NK-92 treated with Interleukin-12 subunit alpha and Interleukin-12 subunit beta, amount 100 ng/mL, for 24 hours (cell line): ENCODE measurements at regions not wholly inside any gene's neighbourhood (a gene's known extent, or its start where the extent isn't known, plus 50 kb on each side); places are given as distances from the start of the nearest gene placed in this dataset.
"Not testable (repeated sequence)": the region's sequence is repeated elsewhere in the genome, so short reads cannot be mapped to it uniquely, and the experiment has no call there.

Experiments
- DNase-seq: peaks from one replicate; lab custom pipeline; 2025; lab: John Stamatoyannopoulos, UW

DNA sequence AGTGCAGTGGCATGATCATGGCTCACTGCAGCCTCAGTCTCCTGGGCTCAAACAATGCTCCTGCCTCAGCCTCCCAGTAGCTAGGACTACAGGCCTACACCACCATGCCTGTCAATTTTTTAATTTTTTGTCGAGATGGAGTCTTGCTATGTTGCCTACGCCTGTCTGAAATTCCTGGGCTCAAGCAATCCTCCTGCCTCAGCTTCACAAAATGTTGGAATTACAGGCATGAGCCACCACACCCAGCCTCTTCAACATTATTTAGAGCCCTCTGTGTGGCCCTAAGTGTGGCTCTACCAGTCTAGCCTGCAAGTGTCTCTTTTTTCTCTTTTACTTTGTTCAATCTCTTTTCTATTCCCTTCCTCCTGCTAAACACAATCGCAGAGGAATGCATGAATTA is 154.4 kb upstream of the EPB41L4A start:
- DNase-seq: no peak

DNA sequence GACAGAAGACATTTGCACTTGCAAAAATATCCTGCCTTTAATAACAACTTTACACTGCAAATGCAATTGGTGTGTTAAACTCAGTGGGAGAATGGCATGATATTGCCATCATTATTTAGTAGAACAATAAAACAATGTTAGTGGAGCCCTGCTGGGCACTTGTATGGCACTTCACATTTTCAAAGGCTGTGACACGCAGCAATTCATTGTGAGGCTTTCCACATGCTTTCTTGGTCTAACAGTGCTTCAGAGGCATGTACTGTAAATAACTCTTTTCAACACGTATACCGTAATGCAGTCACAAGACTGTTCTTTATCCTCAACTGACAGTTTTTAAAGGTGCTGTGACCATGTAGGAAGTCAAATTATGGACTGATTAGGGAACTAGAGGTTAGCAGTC is 155.5 kb upstream of the EPB41L4A start:
- DNase-seq: no peak

DNA sequence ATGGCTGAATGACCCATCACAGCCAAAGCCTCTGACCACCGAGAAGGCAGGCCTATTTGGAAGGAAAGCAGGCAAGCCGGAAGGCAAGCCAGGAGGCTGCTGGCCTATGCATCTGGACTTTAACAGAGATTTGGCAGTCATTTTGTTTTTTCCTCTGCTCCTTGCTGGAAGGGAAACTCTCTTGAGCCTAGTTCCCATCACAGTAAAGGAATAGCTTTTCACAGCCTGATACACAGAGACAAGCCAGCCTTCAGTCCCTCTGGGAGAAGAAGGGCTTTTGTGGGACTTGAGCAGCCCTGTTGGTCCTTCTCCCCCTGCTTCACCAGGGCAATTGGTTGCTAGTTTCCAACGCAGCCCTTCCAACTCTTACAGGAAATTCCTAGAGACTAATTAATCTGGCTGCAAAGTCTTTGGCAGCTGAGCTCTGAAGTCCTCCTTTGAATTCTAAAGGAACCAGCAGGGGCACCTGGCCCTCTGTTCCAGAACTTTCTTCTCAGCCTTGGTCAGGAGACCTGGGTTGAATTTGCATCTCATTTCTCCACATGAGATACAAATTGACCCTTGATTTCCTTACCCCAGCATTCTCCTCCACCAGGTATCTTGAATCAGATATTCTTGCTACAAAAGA is 157.3 kb upstream of the EPB41L4A start:
- no peak for DNase-seq

DNA sequence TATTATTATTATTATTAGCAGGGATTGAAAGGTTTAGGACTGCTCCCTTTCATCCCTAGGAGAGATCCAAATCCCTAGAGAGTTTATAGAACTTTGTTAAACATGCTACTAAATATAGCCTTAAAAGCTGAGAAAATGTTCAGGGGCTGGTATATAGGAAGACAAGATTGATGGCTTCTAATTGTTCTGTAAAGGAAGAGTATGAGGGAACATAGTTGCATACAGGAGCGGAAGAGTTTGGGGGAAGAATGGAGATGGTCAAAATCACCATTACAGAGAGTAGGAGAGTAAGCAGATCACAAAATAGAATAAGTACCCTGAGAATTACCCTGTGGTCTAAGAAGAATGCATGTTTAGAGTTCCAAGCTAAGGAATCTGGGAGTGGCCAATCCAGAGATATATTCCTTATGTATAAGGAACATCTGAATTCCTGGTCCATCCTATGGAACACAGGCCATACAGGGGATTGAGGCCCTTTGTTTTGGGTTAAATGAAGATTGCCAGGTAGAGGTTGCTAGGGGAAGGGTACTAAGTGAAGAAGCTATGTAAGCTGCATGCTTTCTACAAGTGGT is 158.0 kb upstream of the APC start:
- no peak for DNase-seq

DNA sequence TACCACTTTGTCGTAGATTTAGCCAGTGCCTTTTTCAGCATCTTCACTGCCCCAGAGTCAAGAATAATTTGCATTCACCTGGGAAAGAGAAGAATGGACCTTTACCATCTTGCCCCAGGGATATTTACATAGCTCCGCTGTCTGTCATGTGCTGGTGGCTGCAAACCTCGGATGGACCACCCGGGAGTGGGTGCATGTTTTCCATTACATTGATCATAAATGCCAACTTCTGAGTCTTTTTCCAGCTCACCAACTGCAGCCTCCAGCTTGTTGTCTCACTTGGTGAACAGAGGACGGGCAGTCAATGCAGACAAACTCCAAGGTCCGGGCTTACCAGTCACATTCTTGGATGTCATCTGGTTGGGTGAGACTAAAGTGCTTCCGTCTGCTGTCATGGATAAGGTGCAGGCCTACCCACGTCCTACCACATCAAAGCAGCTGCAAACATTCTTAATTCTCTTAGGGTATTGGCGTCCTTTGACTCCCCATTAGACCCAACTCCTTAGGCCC is 155.8 kb upstream of the APC start:
- DNase-seq: no peak

DNA sequence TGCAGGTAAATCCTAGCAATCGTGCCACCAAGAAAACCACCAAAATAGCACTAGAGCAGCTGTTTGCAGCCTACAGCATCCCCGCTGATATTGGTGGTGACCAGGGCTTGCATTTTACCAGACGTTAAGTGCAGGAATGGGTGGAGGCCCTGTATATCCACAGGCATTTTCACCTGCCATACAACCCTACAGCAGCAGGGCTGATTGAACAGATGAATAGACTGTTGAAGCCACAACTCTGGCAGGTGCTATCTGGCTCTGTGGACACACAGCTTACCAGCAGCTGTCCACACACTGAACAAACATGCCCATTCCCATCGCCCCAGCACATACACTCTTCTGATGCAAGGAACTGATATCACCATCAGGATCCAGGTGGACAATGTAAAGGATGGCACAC is 154.5 kb upstream of the APC start:
- DNase-seq: no peak

DNA sequence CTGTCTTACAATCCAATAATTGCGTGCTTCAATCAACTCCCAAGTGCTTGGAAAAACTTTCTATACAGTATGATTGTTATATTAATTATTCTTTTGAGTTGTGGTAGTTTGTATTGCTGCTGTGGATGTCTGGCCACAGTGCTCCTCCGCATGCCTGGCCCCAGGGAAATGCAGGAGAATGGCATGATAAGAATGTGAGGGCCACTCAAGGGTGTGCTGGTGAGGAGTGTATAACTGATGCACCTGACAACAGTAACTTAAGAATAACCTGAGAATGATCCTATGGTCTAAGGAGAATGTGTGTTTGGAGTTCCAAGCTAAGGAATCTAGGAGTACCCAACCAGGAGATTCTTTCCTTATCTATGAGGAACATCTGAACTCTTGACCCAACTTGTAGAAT is 152.9 kb upstream of the APC start:
- no peak for DNase-seq

DNA sequence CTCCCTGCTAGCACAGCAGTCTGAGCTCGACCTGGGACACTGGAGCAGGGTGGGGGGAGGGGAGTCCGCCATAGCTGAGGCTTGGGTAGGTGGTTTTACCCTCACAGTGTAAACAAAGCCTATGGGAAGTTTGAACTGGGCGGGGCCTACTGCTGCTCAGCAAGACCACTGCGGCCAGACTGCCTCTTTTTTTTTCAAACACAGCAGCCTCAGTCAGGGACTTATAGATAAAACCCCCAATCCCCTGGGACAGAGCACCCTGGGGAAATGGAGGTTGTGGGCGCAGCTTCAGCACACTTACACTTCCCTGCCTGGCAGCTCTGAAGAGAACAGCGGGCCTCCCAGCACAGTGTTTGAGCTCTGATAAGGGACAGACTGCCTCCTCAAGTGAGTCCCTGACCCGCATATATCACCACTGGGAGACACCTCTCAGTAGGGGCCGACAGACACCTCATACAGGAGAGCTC is 151.1 kb upstream of the APC start:
- DNase-seq: no peak

DNA sequence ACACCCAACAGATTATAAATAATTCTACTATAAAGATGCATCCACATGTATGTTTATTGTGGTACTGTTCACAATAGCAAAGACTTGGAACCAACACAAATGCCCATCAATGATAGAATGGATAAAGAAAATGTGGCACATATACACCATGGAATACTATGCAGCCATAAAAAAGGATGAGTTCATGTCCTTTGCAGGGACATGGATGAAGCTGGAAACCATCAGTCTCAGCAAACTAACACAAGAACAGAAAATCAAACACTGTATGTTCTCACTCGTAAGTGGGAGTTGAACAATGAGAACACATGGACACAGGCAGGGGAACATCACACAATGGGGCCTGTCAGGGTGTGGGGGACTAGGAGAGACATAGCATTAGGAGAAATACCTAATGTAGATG is 146.8 kb upstream of the APC start:
- not testable (repeated sequence) for DNase-seq

DNA sequence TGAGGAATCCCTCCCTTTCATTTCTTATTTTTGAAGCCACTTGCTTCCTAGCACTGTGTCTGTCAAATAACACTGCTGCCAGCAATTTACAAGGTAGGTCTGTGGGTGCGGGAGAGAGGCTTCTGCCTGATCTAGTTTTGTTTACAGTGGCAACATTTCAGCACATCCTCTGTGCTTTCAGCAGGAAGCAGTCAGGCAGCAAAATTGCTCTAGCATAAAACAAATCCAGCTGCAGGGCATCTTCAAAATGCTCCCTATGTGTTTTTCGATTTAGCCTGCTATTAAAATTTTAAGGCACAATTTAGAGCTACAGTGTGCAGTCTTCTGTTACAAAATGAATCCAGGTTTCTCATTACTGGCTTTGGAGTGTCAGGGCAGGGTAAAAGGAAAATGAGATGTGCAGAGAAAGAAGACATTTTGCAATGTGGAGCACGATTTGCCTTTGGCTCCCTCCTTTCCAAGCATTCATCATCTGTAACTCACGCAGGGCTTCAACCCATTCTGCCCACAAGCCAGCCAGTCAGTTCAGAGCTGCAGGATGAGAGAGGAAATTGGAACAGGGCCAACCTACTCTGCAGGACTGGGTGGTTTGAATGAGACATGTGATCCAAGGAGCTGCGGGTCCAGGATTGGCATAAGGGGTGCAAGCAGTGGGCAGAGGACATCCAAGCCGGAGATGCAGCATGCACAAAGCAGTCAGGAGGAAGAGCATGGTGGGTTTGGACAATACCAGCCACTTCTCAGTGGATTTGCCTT is 143.4 kb upstream of the APC start:
- no peak for DNase-seq

DNA sequence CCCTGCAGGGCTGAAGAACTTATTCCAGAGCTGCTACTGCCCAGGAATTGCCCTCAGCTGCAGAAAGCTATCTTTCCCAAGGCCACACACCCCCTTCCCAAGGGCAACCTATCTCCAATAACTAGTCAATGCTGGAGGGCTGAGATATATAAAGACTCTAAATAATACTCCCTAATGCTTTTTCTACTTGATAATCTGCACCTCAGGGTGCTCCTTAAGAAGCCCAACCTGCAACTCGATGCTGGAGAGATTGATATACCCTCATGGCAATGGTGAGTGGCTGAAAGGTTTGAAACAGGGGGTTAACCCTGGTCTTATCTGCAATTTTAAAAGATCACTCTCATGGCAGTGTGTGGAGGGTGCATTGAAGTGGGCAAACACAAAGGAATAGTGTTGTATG is 142.7 kb upstream of the APC start:
- no peak for DNase-seq

DNA sequence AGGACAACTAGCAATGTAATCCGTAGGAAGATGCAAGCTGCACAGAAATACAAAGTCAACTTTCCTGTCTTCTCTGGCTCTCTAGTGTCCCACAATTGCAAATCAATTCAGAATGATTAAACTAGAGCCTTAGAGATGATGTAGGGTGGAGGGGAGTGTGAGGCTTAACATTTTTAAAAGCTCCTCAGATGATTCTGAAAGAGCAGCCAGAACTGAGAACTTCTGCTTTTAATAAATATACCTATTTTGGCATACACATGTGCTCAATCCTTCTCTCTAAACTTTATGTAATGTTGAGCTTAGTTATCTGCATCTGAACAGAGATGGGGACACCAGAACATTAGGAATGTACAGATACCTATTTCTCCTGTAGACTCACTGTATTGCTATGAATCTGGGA is 139.9 kb upstream of the APC start:
- no peak for DNase-seq

DNA sequence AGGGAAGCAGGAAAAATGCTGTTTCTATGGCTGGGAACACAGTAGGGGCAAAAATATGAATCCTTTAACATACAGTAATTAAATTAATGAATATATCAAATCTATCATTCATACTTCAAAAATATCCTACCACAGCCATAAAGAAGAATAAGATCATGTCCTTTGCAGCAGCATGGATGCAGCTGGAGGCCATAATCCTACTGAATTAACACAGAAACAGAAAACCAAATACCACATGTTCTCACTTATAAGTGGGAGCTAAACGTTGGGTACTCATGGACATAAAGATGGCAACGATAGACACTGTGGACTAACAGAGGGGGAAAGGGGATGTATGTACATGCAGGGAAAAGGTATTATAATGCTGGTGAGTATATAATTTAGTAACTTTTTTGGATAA is 137.2 kb upstream of the APC start:
- DNase-seq: not testable (repeated sequence)

DNA sequence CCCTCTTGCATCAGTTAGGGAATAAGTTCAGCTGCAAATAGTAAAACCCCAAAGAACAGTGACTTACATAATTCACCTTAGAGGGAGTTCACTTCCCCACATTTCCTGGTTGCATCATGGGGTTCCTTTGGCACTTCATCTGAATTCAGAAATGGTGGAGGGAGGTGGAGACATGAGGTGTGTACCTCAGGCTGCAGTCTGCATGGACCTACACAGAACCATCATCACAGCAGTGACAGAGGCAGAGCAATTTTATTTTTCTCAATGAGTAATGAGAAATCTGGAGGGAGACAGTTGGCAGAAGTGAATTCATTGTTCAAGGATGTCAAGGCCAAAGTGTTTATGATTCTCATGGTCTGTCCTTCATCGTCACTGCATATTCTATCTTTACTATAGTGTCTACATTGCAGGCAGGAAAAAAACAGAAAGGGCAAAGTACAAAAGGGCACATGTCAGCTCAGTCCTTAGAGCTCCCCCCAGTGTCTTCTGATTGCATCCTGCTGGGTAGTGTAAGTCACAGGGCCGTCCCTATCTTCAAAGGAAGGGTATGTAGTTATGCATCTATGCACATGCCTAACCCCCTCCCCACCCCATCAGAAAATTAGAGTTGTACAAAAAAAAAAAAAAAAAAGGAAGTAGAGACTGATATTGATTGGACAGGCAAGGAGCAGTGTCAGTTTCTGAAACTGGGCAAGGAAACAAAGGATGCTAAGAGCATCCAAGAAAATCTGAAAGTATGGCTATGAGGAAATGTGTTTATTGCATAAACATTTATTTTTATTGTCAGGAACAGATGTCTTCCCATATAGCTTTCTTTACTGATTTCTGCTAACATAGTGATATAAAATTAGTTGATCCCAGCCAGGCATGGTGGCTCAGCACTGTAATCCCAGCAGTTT is 132.7 kb upstream of the APC start:
- DNase-seq: no peak

DNA sequence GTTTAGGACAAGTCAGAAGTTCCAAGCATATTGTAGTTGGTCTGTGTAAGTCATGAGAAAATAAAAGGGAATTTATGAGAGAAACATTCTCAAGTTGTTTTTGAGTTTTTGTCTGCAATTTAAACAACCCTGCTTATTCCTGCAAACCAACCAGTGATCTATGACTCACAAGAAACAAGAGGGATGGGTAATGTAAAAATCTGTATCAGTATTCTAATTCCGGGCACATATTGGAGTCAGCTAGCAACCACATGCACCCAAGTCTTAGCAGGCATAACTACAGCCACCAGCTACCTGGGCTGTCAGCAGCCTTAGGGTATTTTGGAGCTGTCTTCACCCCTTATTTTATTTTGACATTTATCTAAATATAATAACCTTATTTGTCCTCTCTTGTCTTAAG is 128.7 kb upstream of the APC start:
- no peak for DNase-seq

DNA sequence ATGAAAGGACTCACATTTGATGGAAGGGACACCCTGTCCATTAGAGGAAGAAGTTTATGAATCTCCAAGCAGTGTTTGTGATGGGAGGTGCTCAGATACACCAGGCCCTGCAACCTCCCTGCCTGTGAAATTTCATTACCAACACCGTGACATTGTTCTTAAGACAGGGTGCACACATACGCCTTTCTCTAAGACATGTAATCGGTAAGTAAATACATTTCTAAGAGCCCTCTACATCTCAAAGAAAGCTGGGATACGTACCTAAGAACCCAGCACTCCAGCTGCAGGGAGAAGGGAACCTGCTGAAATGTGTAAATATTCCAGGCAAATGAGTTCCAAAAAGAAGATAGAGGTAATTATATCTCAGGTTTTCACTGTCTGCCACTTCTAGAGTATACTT is 125.0 kb upstream of the APC start:
- DNase-seq: no peak

DNA sequence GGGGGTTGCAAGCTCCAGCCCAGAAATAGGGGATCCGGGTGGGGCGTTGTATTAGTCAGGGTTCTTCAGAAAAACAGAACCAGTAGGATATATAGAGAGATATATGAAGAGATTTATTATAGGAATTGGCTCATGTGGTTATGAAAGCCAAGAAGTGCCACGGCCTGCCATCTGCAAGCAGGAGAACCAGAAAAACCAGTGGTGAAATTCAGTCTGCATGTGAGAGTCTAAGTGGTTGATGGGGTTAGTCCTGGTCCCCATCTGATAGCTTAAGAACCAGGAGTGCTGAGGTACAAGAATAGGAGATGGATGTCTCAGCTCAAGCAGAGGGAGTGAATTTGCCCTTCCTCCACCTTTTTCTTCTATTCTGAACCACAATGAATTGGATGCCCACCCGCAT is 123.4 kb upstream of the APC start:
- DNase-seq: no peak

DNA sequence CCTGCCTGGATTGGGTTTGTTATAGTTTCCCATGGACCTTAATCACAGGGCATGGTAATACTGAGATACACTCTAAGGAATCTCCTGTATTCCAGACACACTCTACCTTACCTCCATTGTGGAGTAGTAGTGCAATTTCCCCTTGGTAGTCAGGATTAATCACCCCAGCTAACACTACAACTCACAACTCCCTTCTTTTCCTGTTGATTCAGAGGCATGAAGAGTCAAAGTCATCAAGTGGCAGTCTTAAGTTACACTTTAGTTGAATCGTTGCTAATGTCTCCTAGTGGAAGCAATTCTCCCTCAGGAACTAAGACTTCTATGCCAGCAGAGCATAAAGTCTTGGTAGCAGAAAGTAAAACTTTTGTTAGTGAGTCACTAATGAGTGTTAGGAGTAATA is 122.7 kb upstream of the APC start:
- no peak for DNase-seq

DNA sequence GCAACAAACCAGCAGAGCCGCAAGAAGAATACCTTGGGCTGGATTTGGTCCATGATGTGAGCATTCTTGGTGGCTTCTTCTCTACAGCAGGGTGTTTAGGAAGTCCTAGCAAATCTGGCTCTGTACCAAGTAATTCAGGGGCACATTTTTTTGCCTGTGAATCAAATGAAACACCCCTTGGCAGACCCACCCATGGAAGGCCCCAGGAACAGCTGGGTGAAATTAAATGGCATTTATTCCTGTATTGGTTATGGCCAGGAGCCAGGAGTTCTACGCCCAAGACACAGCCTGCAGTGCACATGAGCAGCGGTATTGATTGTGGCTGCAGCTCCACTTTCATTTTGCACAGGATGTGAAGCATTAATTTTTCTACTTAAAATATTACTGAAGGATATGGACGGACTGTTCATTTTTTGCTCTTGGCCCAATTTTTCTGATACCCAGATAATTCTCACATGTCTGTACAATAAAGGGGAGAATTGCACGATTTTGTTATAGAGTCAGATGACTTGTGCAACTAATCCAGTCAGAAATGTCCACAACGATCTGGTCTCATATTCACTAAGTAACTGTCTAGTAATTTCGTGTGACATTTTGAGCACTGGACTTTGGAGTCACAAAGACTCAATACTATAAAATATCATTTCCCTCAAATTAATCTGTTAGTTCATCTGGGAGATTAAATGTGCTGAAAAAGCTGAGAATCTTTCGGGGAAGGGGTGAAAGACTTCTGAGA is 120.7 kb upstream of the APC start:
- DNase-seq: no peak

DNA sequence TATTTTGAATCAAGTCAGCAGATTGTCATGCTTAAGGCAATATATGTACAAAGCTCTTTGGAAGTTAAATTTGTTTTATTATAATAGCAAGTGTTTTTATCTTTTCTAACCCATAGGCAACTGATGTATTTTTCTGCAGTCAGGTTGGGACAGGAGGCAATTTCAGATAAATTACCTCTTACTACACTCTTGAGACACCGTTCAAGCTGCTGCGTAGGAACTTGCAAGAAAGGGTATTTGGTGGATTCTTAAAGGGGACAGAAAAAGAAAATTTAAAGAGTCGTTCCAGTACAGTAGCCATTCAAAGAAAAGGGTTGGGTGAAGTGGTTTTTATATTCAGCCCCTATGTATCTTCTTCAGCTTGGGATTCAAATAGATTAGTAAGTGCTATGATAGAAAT is 112.4 kb upstream of the APC start:
- DNase-seq: no peak

DNA sequence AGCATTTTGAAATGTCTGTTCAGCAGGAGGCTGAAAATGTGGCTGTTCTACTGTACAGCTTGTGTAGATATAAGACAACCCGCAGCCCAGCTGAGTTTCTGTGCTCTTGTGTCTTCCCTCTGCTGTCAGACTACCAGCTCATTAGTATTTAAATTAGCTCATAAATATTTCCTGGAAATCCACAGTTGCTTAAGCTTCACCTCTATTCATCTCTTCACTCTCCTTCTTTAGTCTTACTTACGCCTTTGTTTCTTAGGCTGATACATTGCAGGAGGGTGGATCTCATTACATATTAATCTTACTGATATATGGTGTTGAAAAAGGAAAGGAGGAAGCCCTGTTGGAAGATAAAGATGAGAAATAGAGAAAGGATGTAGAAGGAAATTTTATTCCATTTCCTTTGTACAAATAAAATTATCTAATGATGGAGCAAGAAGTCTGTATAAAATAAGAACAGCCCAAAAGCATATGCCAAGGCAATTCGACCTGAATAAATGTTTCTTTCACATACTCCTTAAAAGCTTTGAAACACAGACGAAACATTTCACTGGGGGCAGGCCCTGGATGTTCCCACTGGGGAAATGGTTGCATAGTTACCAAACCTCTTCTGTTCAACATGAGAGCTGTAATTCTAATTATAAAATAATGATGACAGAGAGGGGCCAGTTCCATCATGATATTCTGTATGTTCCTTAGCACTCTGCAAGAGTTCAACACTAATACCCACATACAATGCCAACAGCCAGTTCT is 111.8 kb upstream of the APC start:
- DNase-seq: no peak
